Spleen (tissue), 11 donors: ENCODE measurements at regions not wholly inside any gene's neighbourhood (a gene's known extent, or its start where the extent isn't known, plus 50 kb on each side); places are given as distances from the start of the nearest gene placed in this dataset.

Source experiments
- DNase-seq: peaks from one replicate; pipeline ENCODE4 v3.0.0-alpha.2; 2020
- H3K27ac ChIP-seq, 8 donors: fragments of 200-600 bp; sonication (generic) in 7 of 8; 1 replicate in 4 of 8; 2 replicates in 4 of 8; pipeline versions ENCODE4 v1.5.0 to v1.8.0; 2016 to 2021; ENCODE audit warnings: inconsistent platforms in 4 of 8, mild to moderate bottlenecking in 4 of 8, moderate library complexity in 1 of 8
- H3K27me3 ChIP-seq, 7 donors: fragments of 200-600 bp; sonication (generic) in 6 of 7; replicated peaks in 1 of 7; 1 replicate in 4 of 7; 2 replicates in 3 of 7; pipeline versions ENCODE4 v1.5.0 to v1.8.0; 2016 to 2021; ENCODE audit warnings: inconsistent platforms in 3 of 7, mild to moderate bottlenecking in 1 of 7
- H3K36me3 ChIP-seq, 6 donors: fragments of 200-600 bp; sonication (generic) in 5 of 6; 1 replicate in 4 of 6; 2 replicates in 2 of 6; pipeline versions ENCODE4 v1.5.0 to v1.8.0; 2016 to 2021; ENCODE audit warnings: inconsistent platforms in 2 of 6
- H3K4me1 ChIP-seq, 6 donors: fragments of 200-600 bp; sonication (generic) in 5 of 6; 1 replicate in 3 of 6; 2 replicates in 3 of 6; pipeline versions ENCODE4 v1.5.0 to v1.8.0; 2016 to 2021; ENCODE audit warnings: inconsistent platforms in 3 of 6
- H3K4me3 ChIP-seq, 8 donors: fragments of 200-600 bp; sonication (generic) in 7 of 8; 1 replicate in 4 of 8; 2 replicates in 4 of 8; pipeline versions ENCODE4 v1.5.0 to v1.8.0; 2016 to 2021; ENCODE audit warnings: inconsistent platforms in 4 of 8, mild to moderate bottlenecking in 4 of 8, moderate library complexity in 2 of 8
- H3K9me3 ChIP-seq, 8 donors: fragments of 200-600 bp; sonication (generic) in 7 of 8; 1 replicate in 4 of 8; 2 replicates in 4 of 8; pipeline versions ENCODE4 v1.5.0 to v1.8.0; 2016 to 2021; ENCODE audit warnings: inconsistent platforms in 4 of 8
- CTCF ChIP-seq, 11 experiments: fragments of 200-600 bp in 7 of 11; fragments of 450-650 bp in 4 of 11; sonication (generic) in 4 of 11; IDR thresholded peaks in 8 of 11; conservative IDR thresholded peaks in 3 of 11; 1 replicate in 7 of 11; 2 replicates in 4 of 11; pipeline versions ENCODE4 v1.4.0 to v1.8.0; 2016 to 2021; ENCODE audit warnings: antibody characterized with exemption in 11 of 11, inconsistent platforms in 4 of 11, mild to moderate bottlenecking in 1 of 11
- POLR2A ChIP-seq, 3 donors: fragments of 450-650 bp; IDR thresholded peaks; one replicate each; pipeline ENCODE4 v1.5.1; 2017; ENCODE audit warnings: antibody characterized with exemption in 3 of 3, mild to moderate bottlenecking in 1 of 3
- POLR2AphosphoS5 ChIP-seq, 3 donors: sonication (generic); formaldehyde crosslinking; IDR thresholded peaks; one replicate each; pipeline ENCODE4 v1.5.1; 2017; ENCODE audit warnings: antibody characterized with exemption in 3 of 3
- WGBS, 5 donors: extraction: QIAGEN DNeasy Blood & Tissue Kit in 3 of 5; methylation state at CpG; one replicate each; pipeline versions ENCODE4 v1.1.5 to v1.1.7; 2013 to 2018; 5-methylcytosine and 5-hydroxymethylcytosine counted together
- intact Hi-C: fragments of 100-400 bp; cut with DNase I; formaldehyde crosslinking; loops from one replicate; pipeline ENCODE4 v1.15.0; 2023; ENCODE audit warnings: low total_unique reads
- donor health status: healthy with polysubstance abuse.
- donor health status: DM: no; HTN: no; CAD: no; lungs with moderate emphysema.
- donor health status: DM: no; HTN: no; CAD: no.
- donor health status: Bipolar disorder and iron deficiency.
- donor health status: healthy.
- donor health status: DM: no; HTN: no; CAD: no.
- donor health status: DM: yes; HTN: yes; CAD: no.

DNA sequence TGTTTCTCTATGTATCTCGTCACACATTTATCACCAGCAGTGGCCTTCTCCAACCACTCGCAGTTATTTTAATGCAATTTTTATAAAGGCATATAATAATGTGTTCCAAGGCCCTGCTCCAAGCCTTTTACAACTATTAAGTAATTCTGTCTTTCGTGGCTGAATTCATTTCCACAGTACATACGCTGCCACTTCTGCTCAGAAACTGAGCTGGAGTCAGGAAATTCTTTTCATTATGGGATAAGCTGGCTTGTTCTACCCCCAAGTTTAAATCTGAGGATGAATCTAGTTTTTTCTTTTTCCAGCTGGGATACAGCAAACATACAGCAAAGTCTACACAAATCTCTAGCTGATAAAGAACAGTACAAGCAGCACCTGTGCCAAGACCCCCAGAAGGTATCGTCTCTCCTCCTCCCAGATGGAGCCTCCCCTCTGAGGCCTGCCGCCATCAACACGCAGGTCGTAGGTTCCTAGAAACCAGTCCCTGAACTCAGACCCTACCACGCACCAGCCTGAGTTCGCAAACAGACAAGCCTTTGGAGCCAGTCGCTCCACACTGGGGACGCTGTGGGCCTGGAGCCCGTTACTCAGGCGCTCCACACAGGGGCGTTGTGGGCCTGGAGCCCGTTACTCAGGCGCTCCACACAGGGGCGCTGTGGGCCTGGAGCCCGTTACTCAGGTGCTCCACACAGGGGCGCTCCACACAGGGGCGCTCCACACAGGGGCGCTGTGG lies 263.5 kb downstream of the THBS2 start:
- DNase-seq: no peak
- no peaks in the 10 kb centered on the region for H3K4me1 ChIP-seq
- H3K4me3 ChIP-seq: no peak overlapping the region
- no peaks in the 10 kb centered on the region for H3K36me3 ChIP-seq
- no peak overlapping the region for H3K27ac ChIP-seq
- TF ChIP-seq POLR2A (IDR thresholded peaks at IDR 0.05) (no peak), POLR2AphosphoS5 (IDR thresholded peaks at IDR 0.05) (no peak), CTCF (IDR thresholded peaks at IDR 0.05 in 8 of 11, conservative IDR thresholded peaks at IDR 0.05 in 3 of 11) (no peak)
- WGBS, 5 donors: 93 to 96% (median 95%) methylated on average over 15 to 22 of the region's 22 CpGs
- H3K27me3 ChIP-seq: no peaks in the 10 kb centered on the region
- intact Hi-C loops: no loop called here
- no peaks in the 10 kb centered on the region for H3K9me3 ChIP-seq

DNA sequence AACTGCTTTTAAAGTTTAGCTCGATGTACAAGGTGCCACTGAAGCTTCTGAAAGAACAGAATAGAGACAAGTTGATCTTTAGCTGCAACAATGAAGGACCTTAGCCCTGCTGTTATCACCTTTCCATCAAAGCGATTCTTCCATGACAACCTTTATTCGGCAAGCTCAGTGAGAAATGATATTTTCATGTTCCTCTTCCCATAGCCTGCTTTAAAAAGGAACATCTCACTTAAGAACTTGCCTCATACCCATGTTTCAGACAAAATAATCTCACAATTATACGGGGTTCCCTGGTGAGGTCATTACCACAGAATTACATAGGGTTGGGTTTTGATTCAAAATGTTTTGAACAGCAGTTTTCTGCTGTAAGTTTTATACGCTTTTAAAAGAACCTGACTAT lies 264.2 kb downstream of the THBS2 start:
- Histone ChIP-seq H3K27me3 (no peaks in the 10 kb centered on the region), H3K9me3 (no peaks in the 10 kb centered on the region), H3K27ac (no peak overlapping the region), H3K36me3 (no peaks in the 10 kb centered on the region), H3K4me1 (no peaks in the 10 kb centered on the region), H3K4me3 (no peak overlapping the region)
- TF ChIP-seq CTCF (IDR thresholded peaks at IDR 0.05 in 8 of 11, conservative IDR thresholded peaks at IDR 0.05 in 3 of 11): no peak
- TF ChIP-seq POLR2A (IDR thresholded peaks at IDR 0.05): no peak
- no peak for TF ChIP-seq POLR2AphosphoS5 (IDR thresholded peaks at IDR 0.05)
- DNase-seq: no peak
- 69 to 88% (median 81%) methylated on average over 5 of the region's 5 CpGs for WGBS, 5 donors
- intact Hi-C loops: no loop called here

DNA sequence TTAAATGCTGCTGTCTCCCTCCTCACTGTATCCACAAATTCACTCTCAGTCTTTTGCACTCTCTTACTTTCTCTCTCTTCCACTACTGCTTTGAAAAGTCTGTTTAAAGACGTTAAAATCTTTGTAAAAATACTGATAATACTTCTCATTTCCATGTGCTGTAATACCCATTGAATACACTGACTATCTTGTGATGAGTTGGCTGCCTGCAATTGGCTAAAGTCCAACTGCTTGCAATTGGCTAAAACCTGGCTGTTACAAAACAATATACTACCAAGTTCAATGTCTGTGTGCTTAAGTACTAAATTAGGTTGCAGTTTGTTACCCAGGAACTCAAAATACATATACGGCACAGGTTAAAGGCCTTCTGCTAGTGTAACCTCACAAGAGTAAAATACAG lies 264.8 kb downstream of the THBS2 start:
- intact Hi-C loops: no loop called here
- H3K27ac ChIP-seq: no peak overlapping the region
- TF ChIP-seq POLR2A (IDR thresholded peaks at IDR 0.05): no peak
- TF ChIP-seq CTCF (IDR thresholded peaks at IDR 0.05 in 8 of 11, conservative IDR thresholded peaks at IDR 0.05 in 3 of 11): no peak
- no peak for TF ChIP-seq POLR2AphosphoS5 (IDR thresholded peaks at IDR 0.05)
- DNase-seq: no peak
- 68 to 82% (median 74%) methylated on average over 2 of the region's 2 CpGs for WGBS, 5 donors
- no peak overlapping the region for H3K4me3 ChIP-seq
- no peaks in the 10 kb centered on the region for H3K4me1 ChIP-seq
- H3K9me3 ChIP-seq: no peaks in the 10 kb centered on the region
- H3K27me3 ChIP-seq: no peaks in the 10 kb centered on the region
- H3K36me3 ChIP-seq: no peaks in the 10 kb centered on the region

- H3K27me3 ChIP-seq: no peaks in the 10 kb centered on the region
- H3K9me3 ChIP-seq: no peaks in the 10 kb centered on the region
- TF ChIP-seq POLR2A (IDR thresholded peaks at IDR 0.05) (no peak), CTCF (IDR thresholded peaks at IDR 0.05 in 8 of 11, conservative IDR thresholded peaks at IDR 0.05 in 3 of 11) (no peak), POLR2AphosphoS5 (IDR thresholded peaks at IDR 0.05) (no peak)
- no peak for DNase-seq
- intact Hi-C loops: no loop called here
- no peak overlapping the region for H3K27ac ChIP-seq
- 78 to 93% (median 87%) methylated on average over 6 of the region's 6 CpGs for WGBS, 5 donors
- H3K36me3 ChIP-seq: no peaks in the 10 kb centered on the region
- no peaks in the 10 kb centered on the region for H3K4me1 ChIP-seq
- no peak overlapping the region for H3K4me3 ChIP-seq
Observed at GRCh38 chr6:168988280-168988679, 265.4 kb downstream of the THBS2 start.
